HG03520 (cell line): ENCODE measurements at regions not wholly inside any gene's neighbourhood (a gene's known extent, or its start where the extent isn't known, plus 50 kb on each side); places are given as distances from the start of the nearest gene placed in this dataset.

Source experiments
- ATAC-seq: cut with Tn5 transposase; IDR thresholded peaks from one replicate; pipeline ENCODE4 v1.9.1; 2021; ENCODE audit warnings: mild to moderate bottlenecking, moderate library complexity; ENCODE audit not compliant: unreplicated experiment

- no peak for ATAC-seq
Measured at GRCh38 chr2:42108852-42109251, 60.3 kb upstream of the EML4 start.

DNA sequence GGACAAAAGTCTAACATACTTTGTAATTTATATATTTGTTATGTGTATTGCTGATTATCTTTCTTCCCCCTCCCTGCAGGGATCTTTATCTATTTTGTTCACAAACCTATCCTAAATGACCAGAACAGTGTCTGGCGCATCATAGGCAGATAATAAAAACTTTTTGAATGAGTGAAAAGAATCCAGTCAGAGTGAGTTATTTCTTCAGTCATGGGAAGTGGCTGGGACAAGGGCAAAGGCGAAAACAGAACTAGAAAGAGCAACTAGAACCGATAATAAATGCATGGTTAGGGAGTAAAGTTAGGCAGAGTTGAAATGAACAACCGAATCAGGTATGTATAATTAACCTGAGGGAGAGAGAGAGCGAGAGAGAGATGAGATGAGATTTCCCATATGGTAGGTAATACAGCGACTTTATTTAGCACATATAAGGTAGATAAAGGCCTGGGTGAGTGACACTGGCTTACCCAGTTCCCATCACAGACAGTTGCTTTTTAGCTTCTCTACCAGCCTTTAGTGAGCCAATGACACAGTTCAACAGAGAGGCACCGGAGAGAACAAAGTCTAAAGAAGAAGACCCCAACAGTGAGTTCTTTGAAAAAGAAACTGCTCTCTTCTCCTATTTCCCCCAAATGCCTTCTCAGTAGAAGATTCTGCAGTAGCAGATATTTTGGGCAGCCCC lies 59.1 kb upstream of the EML4 start:
- no peak for ATAC-seq

GRCh38 chr2:42110641-42111322 lies 58.4 kb upstream of the EML4 start:
- no peak for ATAC-seq

GRCh38 chr2:42112418-42112817 lies 56.7 kb upstream of the EML4 start:
- ATAC-seq, result no peak

GRCh38 chr2:42113452-42113851 lies 55.7 kb upstream of the EML4 start:
- ATAC-seq, result no peak

DNA sequence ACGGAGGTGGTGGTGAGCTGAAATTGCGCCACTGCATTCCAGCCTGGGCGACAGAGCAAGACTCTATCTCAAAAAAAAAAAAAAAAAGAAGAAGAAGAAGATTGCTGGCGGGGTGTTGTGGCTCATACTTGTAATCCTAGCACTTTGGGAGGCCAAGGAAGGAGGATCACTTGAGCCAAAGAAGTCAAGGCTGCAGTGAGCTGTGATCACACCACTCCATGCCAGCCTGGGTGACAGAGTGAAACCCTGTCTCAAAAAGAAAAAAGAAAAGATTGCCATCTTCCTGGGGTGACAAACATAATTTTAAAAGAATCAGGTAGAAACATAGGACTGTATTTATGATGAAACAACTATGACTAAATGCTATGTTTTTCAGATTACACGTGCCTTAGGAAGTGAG lies 55.1 kb upstream of the EML4 start:
- ATAC-seq, result no peak

DNA sequence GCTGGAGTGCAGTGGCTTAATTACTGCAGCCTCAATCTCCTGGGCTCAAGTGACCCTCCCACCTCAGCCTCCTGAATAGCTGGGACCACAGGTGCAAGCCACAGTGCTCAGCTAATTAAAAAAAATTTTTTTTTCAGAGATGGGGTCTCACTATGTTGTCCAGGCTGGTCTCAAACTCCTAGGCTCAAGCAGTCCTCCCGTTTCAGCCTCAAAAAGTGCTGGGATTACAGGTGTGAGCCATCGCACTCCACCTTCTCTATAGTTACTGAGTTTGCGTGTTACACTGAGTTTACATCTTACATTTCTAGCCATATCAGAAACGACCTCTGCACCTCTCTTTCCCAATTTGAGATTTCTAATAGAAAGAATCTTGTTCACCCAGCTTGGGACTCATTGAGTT lies 53.6 kb upstream of the EML4 start:
- ATAC-seq, result no peak

DNA sequence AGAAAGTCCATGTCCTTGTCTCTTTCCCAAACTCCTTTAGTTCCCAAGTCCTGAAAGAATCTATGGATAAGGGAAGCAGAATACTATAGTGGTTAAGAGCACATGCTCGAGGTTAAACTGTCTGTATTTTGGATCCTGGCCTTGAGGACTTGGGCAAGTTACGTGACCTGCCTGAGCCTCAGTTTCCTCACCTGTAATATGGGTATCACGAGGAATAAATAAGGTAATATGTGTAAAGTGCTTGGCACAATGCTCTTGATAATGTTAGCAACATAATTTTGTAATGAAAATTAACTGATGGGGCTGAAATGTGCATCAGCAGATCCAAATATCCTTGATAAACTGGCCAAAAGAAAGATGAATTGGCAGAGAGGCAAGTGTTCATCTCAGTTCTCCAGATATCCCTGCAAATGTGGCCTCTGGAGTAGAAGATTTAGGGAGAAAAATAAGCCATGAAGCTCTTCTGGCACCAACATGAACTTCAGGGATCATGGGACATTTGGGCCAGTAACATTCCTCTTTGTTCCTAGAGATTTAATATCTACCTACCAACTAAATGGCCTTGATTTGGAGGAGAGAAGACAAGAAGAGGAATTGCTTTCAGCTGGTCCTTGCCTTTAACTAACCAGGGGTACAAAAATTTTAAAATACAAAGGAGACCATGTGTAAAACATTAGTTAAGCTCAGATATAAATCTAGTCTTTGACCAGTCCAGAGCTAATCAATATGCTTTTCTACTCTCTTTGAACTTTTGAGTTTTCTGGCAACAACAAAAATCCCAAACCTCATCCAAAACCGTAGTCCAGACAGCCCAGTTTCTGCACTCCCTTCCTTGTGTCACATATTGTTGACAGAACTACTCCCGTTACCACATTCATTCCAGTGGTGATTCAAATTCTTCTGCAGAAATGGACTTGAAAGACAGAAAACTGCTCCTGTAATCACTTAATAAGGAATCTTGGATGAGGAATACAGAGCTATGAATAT lies 52.7 kb upstream of the EML4 start:
- ATAC-seq, result no peak

- no peak for ATAC-seq
Measured at GRCh38 chr2:42117182-42117579, 52.0 kb upstream of the EML4 start.

DNA sequence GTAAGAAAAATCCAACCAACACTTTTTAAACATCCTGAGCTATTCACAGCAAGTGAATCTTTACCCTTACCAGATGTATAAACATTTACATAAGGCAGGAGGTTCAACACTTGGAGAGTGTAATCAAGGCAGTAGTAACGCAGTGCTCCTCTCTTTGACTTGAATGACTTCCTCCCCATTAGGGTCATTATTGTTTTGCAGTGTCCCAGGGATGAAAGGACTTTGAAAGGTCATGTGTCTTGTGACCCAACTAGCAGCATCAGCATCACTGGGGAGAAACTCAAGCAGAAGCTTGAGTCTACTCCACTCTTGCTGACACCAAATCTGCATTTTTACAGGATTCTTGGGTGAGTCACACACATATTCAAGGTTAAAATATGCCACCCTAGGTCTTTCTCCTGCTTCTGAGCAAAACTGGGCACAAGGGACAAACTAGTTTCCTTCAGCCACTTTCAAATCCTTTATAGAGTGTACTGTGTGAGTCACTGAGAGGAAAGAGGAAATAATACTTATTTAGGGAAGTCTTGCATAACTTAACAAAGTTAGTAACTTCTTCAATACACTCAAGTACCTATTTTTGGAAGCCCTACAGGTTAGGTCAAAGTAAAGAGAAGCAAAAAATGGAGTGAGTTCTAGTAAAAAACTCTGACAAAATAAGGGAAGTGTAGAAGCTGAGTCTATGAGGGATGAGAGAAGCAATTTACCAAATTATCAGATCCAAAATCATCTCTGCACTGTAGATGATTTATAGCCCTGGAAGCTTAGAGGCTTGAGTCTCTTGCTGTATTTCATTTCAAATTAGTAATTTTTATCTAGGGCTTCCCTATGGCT lies 51.0 kb upstream of the EML4 start:
- peak; percentile 88 for ATAC-seq

DNA sequence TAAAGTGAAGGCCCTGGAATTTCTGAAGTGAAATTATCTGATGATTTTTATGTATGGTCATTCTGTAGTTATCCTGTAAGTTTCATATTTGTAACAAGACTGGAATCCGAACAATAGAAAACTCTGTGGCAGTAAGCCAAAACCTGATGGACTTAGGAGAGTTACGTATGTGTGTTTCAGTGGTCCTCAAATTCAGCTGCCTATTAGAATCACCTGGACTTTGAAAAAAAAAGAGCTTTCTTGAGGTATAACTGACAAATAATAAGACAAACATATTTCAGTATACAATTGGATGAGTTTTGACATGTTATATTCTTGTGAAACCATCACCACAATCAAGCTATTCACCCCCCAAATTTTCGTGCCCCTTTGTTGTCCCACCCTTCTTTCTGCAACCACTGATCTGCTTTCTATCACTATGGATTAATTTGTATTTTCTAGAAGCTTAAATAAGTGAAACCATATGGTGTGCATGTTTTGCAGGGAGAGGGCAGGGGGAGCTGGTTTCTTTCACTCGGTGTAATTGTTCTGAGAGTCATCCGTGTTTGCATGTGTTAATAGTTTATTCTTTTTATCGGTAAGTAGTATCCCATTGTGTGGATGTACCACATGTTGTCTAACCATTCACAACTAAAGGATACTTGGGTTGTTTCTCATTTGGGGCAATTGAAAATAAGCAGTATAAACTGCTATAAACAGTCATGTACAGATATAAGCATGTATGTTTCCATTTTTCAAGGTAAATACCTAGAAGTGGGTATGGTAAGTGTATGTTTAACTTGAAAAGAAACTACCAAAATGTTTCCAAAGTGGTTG lies 50.2 kb upstream of the EML4 start:
- ATAC-seq, result no peak
